Stimulated activated naive B cell treated with anti-CD40 and anti-IgM and Interleukin-4, amounts not matched to agents 10 μg/mL and 1 μg/mL and 100 μg/mL, for 72 hours (primary cell): ENCODE measurements at regions not wholly inside any gene's neighbourhood (a gene's known extent, or its start where the extent isn't known, plus 50 kb on each side); places are given as distances from the start of the nearest gene placed in this dataset.

ENCODE experiments used
- ATAC-seq, 2 donors: fragments of 150-1000 bp; cut with Tn5 transposase; replicated peaks; 2 replicates each; pipeline ENCODE4 v1.10.0; 2021; ENCODE audit warnings: moderate library complexity in 1 of 2
- DNase-seq: peaks from one replicate; pipeline ENCODE4 v3.0.0; 2021
- H3K27ac Mint-ChIP-seq: one replicate; pipeline ENCODE4 v1.8.0; 2022; ENCODE audit warnings: mild to moderate bottlenecking, mixed read lengths
- H3K27me3 Mint-ChIP-seq, 2 donors: one replicate each; pipeline ENCODE4 v1.8.0; 2022; ENCODE audit warnings: mixed read lengths in 2 of 2
- H3K36me3 Mint-ChIP-seq, 2 donors: one replicate each; pipeline ENCODE4 v1.8.0; 2022; ENCODE audit warnings: mixed read lengths in 2 of 2, mild to moderate bottlenecking in 1 of 2
- H3K4me1 Mint-ChIP-seq, 2 donors: one replicate each; pipeline ENCODE4 v1.8.0; 2022; ENCODE audit warnings: mixed read lengths in 2 of 2, mild to moderate bottlenecking in 1 of 2
- H3K4me3 Mint-ChIP-seq, 2 donors: one replicate each; pipeline ENCODE4 v1.8.0; 2022; ENCODE audit warnings: mild to moderate bottlenecking in 2 of 2, mixed read lengths in 2 of 2, moderate library complexity in 1 of 2
- H3K9me3 Mint-ChIP-seq, 2 donors: one replicate each; pipeline ENCODE4 v1.8.0; 2022; ENCODE audit warnings: mixed read lengths in 2 of 2, mild to moderate bottlenecking in 1 of 2

DNA sequence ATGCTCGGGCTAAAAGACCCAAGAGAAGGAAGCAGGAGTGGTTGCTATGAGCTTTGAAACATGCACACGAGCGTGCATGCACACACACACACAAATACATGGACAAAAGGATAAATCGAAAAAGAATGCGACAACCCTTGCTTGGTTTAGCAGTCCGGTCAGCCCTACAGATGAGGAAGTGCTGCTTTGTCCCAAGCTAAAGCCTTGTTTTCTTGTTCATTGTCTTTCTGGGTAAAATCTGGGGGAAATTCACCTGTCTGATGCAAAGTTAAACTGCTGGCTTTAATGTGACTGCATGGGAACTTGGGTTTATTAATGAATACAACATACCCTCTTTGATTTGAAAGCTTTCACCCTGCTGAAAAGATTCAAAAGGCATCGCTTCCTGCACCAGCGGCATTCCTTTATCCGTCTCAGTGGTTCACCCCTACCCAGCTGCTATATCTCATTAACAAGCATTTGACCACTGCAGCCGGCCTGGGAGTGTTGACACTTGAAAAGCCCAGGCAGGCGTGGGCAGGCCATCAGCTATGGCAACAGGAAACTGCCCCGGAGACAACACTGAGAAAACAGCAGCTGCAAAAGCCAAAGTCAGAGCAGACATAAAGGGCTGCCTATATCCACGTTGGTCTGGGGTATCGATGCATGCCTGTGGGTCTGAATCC is 301.7 kb downstream of the NDFIP2 start:
- no peak for DNase-seq
- Mint-ChIP-seq H3K4me1 (no peaks in the 10 kb centered on the region), H3K27me3 (no peaks in the 10 kb centered on the region), H3K9me3 (no peaks in the 10 kb centered on the region), H3K36me3 (no peaks in the 10 kb centered on the region), H3K4me3 (no peak overlapping the region), H3K27ac (no peak overlapping the region)
- ATAC-seq, result no peak

- Mint-ChIP-seq H3K4me1 (no peaks in the 10 kb centered on the region), H3K27me3 (no peaks in the 10 kb centered on the region), H3K36me3 (no peaks in the 10 kb centered on the region), H3K27ac (no peak overlapping the region), H3K4me3 (no peak overlapping the region), H3K9me3 (no peaks in the 10 kb centered on the region)
- DNase-seq (no peak), ATAC-seq (no peak)
These were observed 301.0 kb downstream of the NDFIP2 start for GRCh38 chr13:79781829-79782540.

DNA sequence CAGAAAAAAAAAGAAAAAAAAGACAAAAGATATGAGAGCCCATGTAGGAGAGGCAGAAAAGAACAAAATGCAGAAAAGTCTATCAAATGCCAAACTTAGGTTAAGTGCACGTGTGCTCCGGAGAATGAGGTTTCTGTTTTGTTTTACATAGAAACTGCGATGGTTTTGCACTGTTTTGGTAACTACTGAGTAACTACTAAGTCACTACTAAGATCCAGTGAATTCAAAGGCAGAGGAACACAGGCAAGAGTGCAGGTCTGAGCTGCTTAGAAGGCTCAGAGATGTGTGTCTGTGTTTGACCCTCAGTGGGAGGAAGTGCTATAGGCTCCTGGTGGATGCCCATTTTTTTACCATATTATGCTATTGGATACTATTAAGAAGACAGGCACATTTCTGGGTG is 299.3 kb downstream of the NDFIP2 start:
- no peak for DNase-seq
- Mint-ChIP-seq H3K4me1 (no peaks in the 10 kb centered on the region), H3K27ac (no peak overlapping the region), H3K36me3 (no peaks in the 10 kb centered on the region), H3K9me3 (no peaks in the 10 kb centered on the region), H3K4me3 (no peak overlapping the region), H3K27me3 (no peaks in the 10 kb centered on the region)
- ATAC-seq, result no peak

DNA sequence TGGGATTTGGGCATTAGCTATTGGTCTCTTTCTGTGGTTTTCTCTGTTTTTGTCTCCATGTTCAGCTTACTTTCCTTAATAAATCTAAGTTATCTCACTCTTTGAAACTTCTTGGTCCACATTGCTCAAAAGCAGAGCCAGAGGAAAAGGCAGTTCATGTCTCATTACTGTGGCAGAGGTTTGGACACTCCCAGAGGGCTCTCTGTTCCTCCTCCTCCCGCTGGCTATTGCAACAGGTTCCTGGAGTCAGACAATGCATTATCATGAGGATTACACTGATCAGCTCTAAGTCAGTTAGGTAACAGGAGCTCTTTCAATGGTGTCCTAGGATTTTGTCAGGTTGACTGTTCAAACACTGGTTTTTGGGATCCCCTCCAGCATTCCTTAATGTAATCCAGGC is 298.8 kb downstream of the NDFIP2 start:
- no peak for DNase-seq
- no peak for ATAC-seq
- H3K4me3 Mint-ChIP-seq, result no peak overlapping the region
- no peaks in the 10 kb centered on the region for H3K4me1 Mint-ChIP-seq
- H3K27me3 Mint-ChIP-seq, result no peaks in the 10 kb centered on the region
- H3K9me3 Mint-ChIP-seq, result no peaks in the 10 kb centered on the region
- no peaks in the 10 kb centered on the region for H3K36me3 Mint-ChIP-seq
- no peak overlapping the region for H3K27ac Mint-ChIP-seq

- H3K27me3 Mint-ChIP-seq, result no peaks in the 10 kb centered on the region
These were observed 297.9 kb downstream of the NDFIP2 start for GRCh38 chr13:79778741-79779460.

DNA sequence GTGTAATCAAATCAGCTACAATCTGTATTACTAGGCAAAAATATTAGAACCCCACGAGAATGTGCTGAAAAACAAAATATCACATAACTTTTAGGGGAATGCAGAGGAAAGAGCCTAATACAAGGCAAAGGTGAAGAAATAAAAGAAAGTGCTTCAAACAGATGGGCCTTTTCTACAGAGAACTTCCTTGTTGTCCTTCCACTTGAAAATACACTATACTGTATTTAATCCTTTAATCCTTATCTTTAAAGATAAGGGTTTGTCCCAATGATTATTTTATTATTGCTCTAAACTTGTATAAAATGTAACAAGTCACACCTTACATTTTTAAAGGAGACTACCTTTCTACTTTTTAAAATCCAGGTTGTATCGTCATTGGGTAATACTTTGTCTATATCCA is 296.5 kb downstream of the NDFIP2 start:
- Mint-ChIP-seq H3K27me3 (no peaks in the 10 kb centered on the region), H3K36me3 (no peaks in the 10 kb centered on the region), H3K27ac (no peak overlapping the region), H3K4me3 (no peak overlapping the region), H3K9me3 (no peaks in the 10 kb centered on the region), H3K4me1 (no peaks in the 10 kb centered on the region)
- no peak for ATAC-seq
- DNase-seq, result no peak

More at GRCh38 chr13:79778741-79779460, 297.9 kb downstream of the NDFIP2 start:
- Mint-ChIP-seq H3K9me3 (no peaks in the 10 kb centered on the region), H3K4me3 (no peak overlapping the region), H3K36me3 (no peaks in the 10 kb centered on the region), H3K4me1 (no peaks in the 10 kb centered on the region), H3K27ac (no peak overlapping the region)
- ATAC-seq (no peak), DNase-seq (no peak)

GRCh38 chr13:79776531-79777295 is 295.8 kb downstream of the NDFIP2 start:
- no peak for ATAC-seq
- H3K4me1 Mint-ChIP-seq, result no peaks in the 10 kb centered on the region
- peaks cover under 1% of the 10 kb centered on the region in 2 donors for H3K9me3 Mint-ChIP-seq
- no peak overlapping the region for H3K4me3 Mint-ChIP-seq
- H3K27ac Mint-ChIP-seq, result no peak overlapping the region
- no peak for DNase-seq
- H3K36me3 Mint-ChIP-seq, result no peaks in the 10 kb centered on the region
- H3K27me3 Mint-ChIP-seq, result no peaks in the 10 kb centered on the region

DNA sequence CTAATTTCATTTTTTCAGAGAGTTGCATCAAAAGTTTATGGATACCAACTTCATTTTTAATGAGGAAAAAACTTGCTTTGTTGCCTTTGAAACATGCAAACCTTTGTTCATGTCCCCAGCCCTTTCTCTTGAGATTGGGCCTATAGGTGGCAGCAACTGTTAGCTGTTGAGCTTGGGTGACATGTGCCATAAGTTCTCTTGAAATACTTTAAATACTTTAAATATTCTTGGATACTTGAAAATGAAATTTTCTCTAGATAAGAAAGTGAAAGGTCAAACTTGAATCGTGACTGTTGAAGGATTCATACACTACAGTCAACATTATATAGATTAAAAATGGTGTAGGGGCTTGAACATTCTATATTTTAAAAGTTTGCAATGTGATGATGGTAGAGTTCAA is 294.9 kb downstream of the NDFIP2 start:
- DNase-seq, result no peak
- H3K4me3 Mint-ChIP-seq, result no peak overlapping the region
- H3K36me3 Mint-ChIP-seq, result peaks cover 0 to 3% of the 10 kb centered on the region in 2 donors
- peak; percentile 67 to 70 for ATAC-seq
- no peak overlapping the region for H3K27ac Mint-ChIP-seq
- no peaks in the 10 kb centered on the region for H3K27me3 Mint-ChIP-seq
- peaks cover 5 to 6% of the 10 kb centered on the region in 2 donors for H3K9me3 Mint-ChIP-seq
- H3K4me1 Mint-ChIP-seq, result no peaks in the 10 kb centered on the region

GRCh38 chr13:79772811-79773210 is 291.9 kb downstream of the NDFIP2 start:
- Mint-ChIP-seq H3K9me3 (peaks cover 5 to 6% of the 10 kb centered on the region in 2 donors), H3K27me3 (no peaks in the 10 kb centered on the region), H3K4me3 (no peak overlapping the region), H3K27ac (no peak overlapping the region), H3K4me1 (no peaks in the 10 kb centered on the region), H3K36me3 (peaks cover 0 to 3% of the 10 kb centered on the region in 2 donors)
- ATAC-seq, result no peak
- DNase-seq, result no peak

- ATAC-seq, result no peak
- no peaks in the 10 kb centered on the region for H3K27me3 Mint-ChIP-seq
- H3K27ac Mint-ChIP-seq, result no peak overlapping the region
- no peaks in the 10 kb centered on the region for H3K4me1 Mint-ChIP-seq
- DNase-seq, result no peak
- peaks cover 0 to 3% of the 10 kb centered on the region in 2 donors for H3K36me3 Mint-ChIP-seq
- H3K9me3 Mint-ChIP-seq, result peaks cover 5 to 6% of the 10 kb centered on the region in 2 donors
- no peak overlapping the region for H3K4me3 Mint-ChIP-seq
These were observed 290.5 kb downstream of the NDFIP2 start for GRCh38 chr13:79771493-79771892.

DNA sequence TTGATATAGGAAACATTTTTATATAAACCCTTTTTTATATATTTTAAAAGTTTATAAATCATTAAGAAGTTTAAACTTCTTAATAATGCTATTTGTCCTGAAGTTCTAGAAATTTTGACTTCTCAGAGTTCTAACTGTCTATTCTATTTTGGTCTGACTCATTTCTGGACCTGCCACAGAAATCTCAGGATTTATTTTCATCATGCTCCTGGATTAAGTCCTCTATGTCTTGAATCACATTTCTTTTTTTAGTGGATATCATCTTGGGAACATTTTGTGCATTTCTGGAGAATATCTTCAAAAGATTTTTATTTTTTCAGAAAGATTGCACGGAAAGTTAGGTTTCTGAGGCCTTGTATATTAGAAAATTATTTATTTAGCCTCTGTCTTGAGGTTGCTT is 289.1 kb downstream of the NDFIP2 start:
- Mint-ChIP-seq H3K4me3 (no peak overlapping the region), H3K9me3 (peaks cover 5 to 6% of the 10 kb centered on the region in 2 donors), H3K27me3 (peaks cover 0 to 3% of the 10 kb centered on the region in 2 donors), H3K4me1 (no peaks in the 10 kb centered on the region), H3K36me3 (peaks cover 0 to 3% of the 10 kb centered on the region in 2 donors), H3K27ac (no peak overlapping the region)
- DNase-seq (no peak), ATAC-seq (no peak)

GRCh38 chr13:79767126-79767525 is 286.2 kb downstream of the NDFIP2 start:
- no peak overlapping the region for H3K4me3 Mint-ChIP-seq
- H3K27me3 Mint-ChIP-seq, result peaks cover 3 to 5% of the 10 kb centered on the region in 2 donors
- peaks cover 0 to 3% of the 10 kb centered on the region in 2 donors for H3K36me3 Mint-ChIP-seq
- H3K4me1 Mint-ChIP-seq, result no peaks in the 10 kb centered on the region
- DNase-seq (no peak), ATAC-seq (no peak)
- H3K9me3 Mint-ChIP-seq, result peaks cover 5 to 6% of the 10 kb centered on the region in 2 donors
- H3K27ac Mint-ChIP-seq, result no peak overlapping the region

DNA sequence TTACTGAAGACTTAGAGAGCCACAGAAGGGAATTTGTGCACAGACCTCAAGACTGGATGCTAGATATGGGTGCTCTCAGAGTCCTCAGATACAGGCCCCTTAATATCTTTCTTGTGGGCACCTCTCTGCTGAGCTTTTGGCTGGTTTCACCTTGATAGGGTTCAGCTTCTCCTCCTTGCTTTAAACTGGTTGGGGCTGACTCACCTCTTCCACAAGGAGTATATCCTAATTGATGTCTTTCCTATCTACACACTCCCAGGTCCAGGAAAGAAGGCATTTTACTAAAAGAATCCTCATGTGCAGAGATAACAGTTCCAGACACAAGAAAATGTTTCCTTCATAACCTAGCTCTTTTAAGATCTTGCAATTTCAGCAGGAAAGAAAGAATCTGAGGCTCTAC is 284.4 kb downstream of the NDFIP2 start:
- peaks cover 0 to 3% of the 10 kb centered on the region in 2 donors for H3K9me3 Mint-ChIP-seq
- no peak for DNase-seq
- no peak for ATAC-seq

GRCh38 chr13:79749984-79750551 is 269.1 kb downstream of the NDFIP2 start:
- Mint-ChIP-seq H3K27me3 (no peaks in the 10 kb centered on the region), H3K4me3 (no peak overlapping the region), H3K27ac (no peak overlapping the region), H3K9me3 (no peaks in the 10 kb centered on the region), H3K4me1 (no peaks in the 10 kb centered on the region), H3K36me3 (no peaks in the 10 kb centered on the region)
- no peak for DNase-seq
- no peak for ATAC-seq

More for the DNA sequence above, 284.4 kb downstream of the NDFIP2 start:
- H3K36me3 Mint-ChIP-seq, result no peaks in the 10 kb centered on the region
- peaks cover 3 to 5% of the 10 kb centered on the region in 2 donors for H3K27me3 Mint-ChIP-seq
- no peak overlapping the region for H3K4me3 Mint-ChIP-seq
- H3K27ac Mint-ChIP-seq, result no peak overlapping the region
- H3K4me1 Mint-ChIP-seq, result no peaks in the 10 kb centered on the region
